IPS-NIHi11 (cell line): ENCODE measurements at regions not wholly inside any gene's neighbourhood (a gene's known extent, or its start where the extent isn't known, plus 50 kb on each side); places are given as distances from the start of the nearest gene placed in this dataset.

Source experiments
- DNase-seq: peaks from one replicate; pipeline ENCODE4 v3.0.0; 2012; ENCODE audit warnings: mixed read lengths, low spot score

GRCh38 chr9:14466828-14467227 lies 152.9 kb upstream of the NFIB start:
- no peak for DNase-seq

DNA sequence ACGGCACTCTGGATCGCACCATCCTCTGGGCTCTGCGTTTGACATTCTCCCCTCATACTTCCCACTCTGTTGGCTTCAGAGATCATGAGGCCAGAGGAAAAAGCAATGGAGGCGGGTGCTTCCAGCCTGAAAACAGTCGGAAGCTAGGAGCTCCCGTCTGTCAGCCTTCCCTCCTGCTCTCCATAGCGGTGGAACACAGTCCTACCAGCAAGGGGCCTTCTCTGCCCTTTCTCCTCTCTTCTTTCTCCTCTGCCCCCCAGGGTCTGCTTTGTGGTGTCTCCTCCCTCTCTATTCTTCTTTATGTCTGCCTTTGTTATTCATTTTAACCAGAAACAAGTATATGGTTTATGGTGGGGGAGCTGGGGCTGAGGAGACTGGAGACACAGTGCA lies 152.5 kb upstream of the NFIB start:
- DNase-seq, result peak; percentile 39

DNA sequence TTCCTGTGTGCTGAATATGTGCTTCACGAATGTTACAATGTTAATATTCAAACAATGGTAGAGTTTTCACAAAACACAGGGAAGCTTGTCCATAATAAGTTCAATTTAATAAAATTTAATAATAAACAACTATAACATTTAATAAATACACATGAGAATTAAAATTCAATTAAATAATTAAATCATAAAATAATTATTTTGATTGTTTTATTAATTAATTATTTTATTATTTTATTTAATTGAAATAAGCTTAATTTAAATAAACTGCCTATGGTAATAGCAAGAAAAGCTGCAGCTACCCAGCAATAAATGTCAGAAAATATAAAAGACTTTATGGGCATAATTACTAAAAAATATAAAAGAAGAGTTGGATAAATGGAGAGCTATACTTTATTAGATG lies 149.0 kb upstream of the NFIB start:
- DNase-seq, result no peak

- no peak for DNase-seq
Measured at GRCh38 chr9:14455243-14455642, 141.3 kb upstream of the NFIB start.

DNA sequence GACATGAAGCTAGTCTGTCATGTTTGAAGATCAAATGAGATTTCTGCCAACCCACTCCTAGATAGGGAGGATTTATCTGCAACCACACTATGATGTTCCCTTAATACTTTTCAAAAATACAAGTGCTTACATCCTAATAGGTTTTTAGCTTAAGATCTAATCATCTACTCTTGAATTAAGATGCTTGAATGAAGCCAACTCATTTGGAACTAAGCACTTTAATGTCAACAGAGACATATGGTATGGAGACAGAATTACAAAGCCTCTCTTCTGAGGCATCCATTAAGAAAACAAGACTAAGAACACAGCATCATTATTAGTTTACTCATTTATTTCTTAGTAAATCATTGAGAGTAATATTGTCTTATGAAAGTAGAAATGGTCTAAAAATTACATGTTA lies 139.3 kb upstream of the NFIB start:
- no peak for DNase-seq

- DNase-seq, result no peak
Measured at GRCh38 chr9:14452539-14452938, 138.6 kb upstream of the NFIB start.

GRCh38 chr9:14451949-14452348 lies 138.0 kb upstream of the NFIB start:
- no peak for DNase-seq

GRCh38 chr9:14447103-14447502 lies 133.2 kb upstream of the NFIB start:
- DNase-seq, result no peak

- DNase-seq, result no peak
Measured at GRCh38 chr9:14445946-14446345, 132.0 kb upstream of the NFIB start.

GRCh38 chr9:14442956-14443355 lies 129.0 kb upstream of the NFIB start:
- no peak for DNase-seq

DNA sequence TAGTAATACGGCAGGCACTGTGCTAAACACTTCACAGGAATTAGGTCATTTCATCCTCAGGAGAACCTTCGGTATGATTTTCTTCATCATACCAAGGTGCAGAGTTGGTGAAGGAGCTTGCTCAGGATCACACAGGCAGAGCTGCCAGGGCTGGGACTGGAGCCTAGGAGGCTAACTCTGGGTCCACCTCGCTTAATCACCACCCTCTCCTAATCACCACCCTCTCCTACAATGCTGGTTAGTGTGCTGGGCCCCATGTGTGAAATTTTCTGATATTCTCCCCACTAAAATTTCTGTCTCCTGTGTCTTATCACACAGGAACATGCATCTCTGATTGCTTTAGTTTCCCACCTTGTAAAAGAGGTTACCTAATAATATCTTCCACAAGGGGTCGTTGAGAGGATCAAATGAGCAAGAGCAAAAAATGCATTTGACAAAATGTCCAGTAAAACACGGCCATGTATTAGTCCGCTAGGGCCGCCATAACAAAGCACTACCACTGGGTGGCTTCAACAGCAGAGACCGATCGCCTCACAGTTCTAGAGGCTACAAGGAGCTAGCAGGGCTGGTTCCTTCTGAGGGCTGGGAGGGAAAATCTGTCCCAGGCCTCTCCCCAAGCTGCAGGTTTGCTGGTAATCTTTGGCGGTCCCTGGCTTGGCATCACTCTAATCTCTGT lies 128.2 kb upstream of the NFIB start:
- DNase-seq, result peak; percentile 38

DNA sequence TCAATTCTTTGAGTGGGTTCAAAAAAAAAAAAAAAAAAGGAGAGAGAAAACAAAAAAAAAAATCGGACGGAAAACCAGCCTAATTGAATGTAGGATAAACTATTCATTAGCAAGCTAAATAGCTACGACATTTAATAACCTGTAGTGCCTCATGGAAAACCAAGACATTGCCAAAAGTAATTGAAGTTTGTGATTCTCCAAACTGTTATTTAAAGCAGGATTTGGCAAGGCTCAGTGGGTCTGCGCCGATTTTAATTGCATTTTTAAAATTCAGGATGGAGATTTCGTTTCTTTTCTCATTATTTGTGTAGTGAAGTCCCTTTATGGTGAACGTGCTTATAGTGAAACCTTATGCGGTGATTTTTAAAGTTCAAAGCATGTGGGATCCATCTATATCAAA lies 127.2 kb upstream of the NFIB start:
- no peak for DNase-seq

GRCh38 chr9:14440062-14440461 lies 126.1 kb upstream of the NFIB start:
- DNase-seq, result no peak

DNA sequence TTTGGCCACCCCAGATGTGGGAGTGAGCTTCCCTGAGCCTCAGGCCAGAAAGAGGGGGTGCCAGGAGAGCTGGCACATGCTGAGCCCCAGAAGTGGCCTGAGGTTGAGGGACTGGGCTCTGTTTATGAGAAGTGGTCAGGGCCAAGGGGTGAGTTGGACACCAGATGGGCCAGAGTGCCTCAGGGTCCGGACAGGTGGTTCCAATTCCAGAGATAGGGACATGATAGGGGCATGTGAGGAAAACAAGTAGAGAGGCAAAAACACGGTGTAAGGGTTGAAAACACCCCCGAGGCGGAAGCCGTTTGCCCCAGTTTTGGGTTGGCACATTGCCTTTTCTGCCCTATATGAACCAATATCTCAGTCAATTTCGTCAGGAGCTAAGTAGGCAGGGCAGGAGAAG lies 125.6 kb upstream of the NFIB start:
- DNase-seq, result no peak

GRCh38 chr9:14438232-14439021 lies 124.5 kb upstream of the NFIB start:
- DNase-seq, result no peak

DNA sequence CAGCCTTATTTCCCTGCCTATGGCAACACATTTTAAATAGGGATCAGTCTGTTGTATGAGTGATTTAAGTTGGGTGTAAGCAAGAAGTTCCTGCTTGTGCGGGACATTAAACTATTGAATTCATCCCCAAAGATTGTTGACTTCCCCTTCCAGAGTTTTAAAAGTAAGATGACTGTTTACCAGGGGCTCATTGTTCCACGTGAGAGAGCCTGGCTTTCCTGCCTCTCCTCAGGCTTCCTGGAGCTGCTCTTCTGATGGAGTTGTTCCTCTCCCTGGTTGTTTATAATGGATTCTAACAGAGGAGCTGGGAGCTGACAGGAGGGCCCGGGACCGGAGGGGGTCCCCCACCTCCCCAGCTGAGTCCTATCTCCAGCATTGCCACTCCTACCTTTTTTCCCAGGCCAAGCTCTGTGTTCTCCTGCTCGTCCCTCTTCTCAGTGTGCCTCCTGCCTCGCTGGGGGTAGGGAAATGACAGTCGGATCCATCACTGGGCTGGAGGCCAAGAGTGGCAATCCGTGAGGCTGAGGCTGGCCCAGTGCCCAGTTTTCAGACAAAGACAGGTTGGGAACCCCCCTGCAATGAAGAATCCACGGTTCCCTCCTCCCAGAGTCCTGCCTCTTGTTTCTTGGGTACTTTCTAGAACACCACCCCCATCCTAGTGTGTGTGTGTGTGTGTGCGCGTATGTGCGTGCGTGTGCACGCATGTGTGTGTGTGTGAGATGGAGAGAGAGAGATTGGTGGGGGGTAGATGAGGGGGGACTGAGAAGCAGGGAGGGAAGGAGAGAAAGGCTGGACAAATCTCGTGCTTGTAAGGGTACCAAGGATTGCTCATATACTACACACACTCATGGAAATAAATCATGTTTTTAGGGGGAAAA lies 123.7 kb upstream of the NFIB start:
- no peak for DNase-seq

- DNase-seq, result no peak
Measured at GRCh38 chr9:14435871-14436270, 121.9 kb upstream of the NFIB start.

DNA sequence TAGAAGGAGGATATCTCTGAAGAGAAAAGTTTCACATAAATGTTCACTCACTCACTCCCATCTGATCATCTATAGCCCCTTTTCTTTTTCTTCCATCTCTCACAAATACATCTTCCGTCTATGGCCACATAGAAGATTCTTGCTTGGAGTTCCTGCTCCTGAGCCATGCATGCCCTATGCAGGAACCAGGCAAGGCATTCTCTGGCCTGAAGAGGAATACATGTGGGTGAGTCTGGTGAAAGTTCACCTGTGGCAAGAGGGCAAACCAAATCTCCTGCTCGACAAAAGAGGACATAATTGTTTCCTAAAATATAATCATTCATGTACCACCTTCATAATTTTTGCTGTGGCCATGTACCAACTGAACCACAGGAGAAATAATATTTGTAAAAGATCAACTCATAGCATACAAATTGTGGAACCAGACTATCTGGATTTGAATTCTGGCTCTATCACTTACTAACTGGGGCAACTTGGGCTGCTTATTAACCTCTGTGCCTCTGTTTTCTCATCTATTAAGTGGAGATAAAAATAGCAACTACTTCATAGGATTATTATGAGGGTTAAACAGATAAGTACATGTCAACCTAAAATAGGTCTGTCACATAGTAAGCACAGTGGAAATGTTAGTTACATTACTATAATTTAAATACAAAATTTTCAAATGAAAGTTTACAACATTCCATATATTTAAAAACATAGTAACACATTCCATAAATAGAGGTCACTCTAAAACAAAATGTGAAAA lies 121.2 kb upstream of the NFIB start:
- no peak for DNase-seq

GRCh38 chr9:14434158-14434504 lies 120.2 kb upstream of the NFIB start:
- no peak for DNase-seq

DNA sequence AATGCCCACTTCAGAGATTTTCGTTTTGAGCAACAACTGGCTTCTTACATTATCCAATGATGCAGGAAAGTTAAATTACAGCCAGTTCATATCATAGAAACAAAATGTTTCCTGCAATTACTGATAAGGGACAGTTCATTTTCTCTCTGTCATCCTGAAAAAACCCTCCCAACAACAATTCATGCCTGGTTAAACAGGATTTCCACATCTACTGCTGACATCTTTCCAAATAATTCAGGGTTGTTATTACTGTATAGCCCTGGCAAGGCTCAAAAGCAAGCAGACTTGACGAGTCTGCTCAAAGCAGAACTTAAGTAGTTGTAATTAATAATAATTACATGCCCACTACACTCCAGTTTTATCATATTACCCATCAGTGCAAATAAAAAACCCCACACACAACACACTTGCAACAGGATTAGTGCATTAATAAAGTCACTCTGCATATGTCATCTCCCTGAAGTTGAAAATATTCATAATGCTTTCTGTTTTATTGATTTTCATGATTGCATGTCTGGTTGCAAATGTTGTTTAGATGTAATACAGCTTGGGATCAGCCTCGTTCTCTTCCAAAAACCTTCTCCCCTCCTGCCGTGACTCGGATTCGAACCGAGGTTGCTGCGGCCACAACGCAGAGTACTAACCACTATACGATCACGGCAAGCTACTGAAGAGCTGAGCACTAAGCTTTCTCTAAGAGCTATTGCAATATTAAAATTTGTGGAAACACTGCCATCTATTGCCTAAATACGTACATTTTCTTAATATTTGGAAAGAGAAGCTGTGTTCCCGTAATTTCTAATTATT lies 119.6 kb upstream of the NFIB start:
- no peak for DNase-seq

GRCh38 chr9:14432666-14433350 lies 118.9 kb upstream of the NFIB start:
- no peak for DNase-seq
